ENCODE measurements at regions not wholly inside any gene's neighbourhood (a gene's known extent, or its start where the extent isn't known, plus 50 kb on each side); places are given as distances from the start of the nearest gene placed in this dataset.

DNA sequence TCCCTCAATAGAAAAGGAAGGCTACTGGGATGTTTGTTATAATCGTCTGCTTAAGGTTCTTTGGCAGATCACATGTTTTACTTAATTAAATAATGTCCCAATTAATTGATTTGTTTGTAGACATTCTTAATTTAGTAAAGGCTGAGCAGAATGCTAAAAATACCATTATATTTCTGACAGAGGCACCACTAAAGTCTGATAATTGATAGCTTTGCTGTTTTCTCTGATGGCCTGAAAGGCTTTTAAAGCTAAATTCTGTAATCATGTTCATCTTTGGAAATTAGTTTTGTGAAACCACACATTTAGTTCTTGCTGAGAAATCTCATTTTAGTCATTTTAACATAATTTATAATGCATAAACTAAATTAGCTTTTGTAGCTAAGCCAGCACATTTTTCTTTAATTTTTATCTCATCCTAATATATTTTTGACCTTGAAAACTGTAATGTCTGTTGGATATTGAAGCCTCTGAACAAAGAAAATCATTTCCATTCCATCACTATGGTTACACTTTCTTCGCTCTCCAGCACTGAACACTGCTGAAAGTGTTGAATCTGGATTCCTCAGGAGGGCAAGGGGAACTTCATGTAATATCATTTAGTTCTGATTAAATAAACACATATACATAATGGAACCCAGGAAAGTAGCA is 329.4 kb downstream of the ELAVL2 start:
- no peak overlapping the region for H3K4ac ChIP-seq (ENCODE audit: low read depth, low read length)
- dilution Hi-C loops (cut with HindIII; ENCODE audit: low sequenced_read_pairs, unreplicated experiment): no loop called here
- no peak overlapping the region for H2BK120ac ChIP-seq (ENCODE audit: low read depth, low read length)
- no TSS peak for BruUV-seq (replicated peaks)
- no peak overlapping the region for H2AK5ac ChIP-seq (ENCODE audit: low read depth, low read length)
- no CpG with 5 or more reads among the region's 2 CpGs for WGBS, 2 experiments (ENCODE audit: extremely low coverage in 2 of 2, insufficient read length in 1 of 2)
- H2BK15ac ChIP-seq (ENCODE audit: low read depth, low read length): no peak overlapping the region
- no peak overlapping the region for H3K9ac ChIP-seq (ENCODE audit: low read depth, low read length)
- no peak overlapping the region for H2BK20ac ChIP-seq (ENCODE audit: low read depth, low read length)
- no peak overlapping the region for H2AFZ ChIP-seq (replicated peaks; ENCODE audit: low read length, poor library complexity)
- no peak for ATAC-seq (ENCODE audit: low read depth)
- H4K5ac ChIP-seq (ENCODE audit: low read depth, low read length): no peak overlapping the region
- H3K4me2 ChIP-seq (ENCODE audit: low read depth, low read length): no peak overlapping the region
- no peak for DNase-seq
- H3K27ac ChIP-seq (ENCODE audit: insufficient read depth, low read length): no peak overlapping the region
- H2AK9ac ChIP-seq (replicated peaks; ENCODE audit: low read depth, low read length, poor library complexity): no peak overlapping the region
- H3K14ac ChIP-seq (replicated peaks; ENCODE audit: low read depth, low read length): no peak overlapping the region
- TF ChIP-seq MAFK (IDR thresholded peaks at IDR 0.05; ENCODE audit: low read depth, low read length): no peak
- TF ChIP-seq, protein P1, sequence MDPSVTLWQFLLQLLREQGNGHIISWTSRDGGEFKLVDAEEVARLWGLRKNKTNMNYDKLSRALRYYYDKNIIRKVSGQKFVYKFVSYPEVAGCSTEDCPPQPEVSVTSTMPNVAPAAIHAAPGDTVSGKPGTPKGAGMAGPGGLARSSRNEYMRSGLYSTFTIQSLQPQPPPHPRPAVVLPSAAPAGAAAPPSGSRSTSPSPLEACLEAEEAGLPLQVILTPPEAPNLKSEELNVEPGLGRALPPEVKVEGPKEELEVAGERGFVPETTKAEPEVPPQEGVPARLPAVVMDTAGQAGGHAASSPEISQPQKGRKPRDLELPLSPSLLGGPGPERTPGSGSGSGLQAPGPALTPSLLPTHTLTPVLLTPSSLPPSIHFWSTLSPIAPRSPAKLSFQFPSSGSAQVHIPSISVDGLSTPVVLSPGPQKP (IDR thresholded peaks at IDR 0.05; ENCODE audit: borderline replicate concordance, low read depth, low read length): no peak
- no peak for TF ChIP-seq FOS (IDR thresholded peaks at IDR 0.05; ENCODE audit: low read depth, low read length)
- no peak for TF ChIP-seq RFX5 (IDR thresholded peaks at IDR 0.05; ENCODE audit: low read depth, low read length)
- TF ChIP-seq, protein P2, sequence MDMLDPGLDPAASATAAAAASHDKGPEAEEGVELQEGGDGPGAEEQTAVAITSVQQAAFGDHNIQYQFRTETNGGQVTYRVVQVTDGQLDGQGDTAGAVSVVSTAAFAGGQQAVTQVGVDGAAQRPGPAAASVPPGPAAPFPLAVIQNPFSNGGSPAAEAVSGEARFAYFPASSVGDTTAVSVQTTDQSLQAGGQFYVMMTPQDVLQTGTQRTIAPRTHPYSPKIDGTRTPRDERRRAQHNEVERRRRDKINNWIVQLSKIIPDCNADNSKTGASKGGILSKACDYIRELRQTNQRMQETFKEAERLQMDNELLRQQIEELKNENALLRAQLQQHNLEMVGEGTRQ (IDR thresholded peaks at IDR 0.05; ENCODE audit: low read depth, low read length): no peak
- no peak for TF ChIP-seq BHLHE40 (IDR thresholded peaks at IDR 0.05; ENCODE audit: low read depth, low read length)
- no peak for TF ChIP-seq MXI1 (IDR thresholded peaks at IDR 0.05; ENCODE audit: borderline replicate concordance, low read depth, low read length)
- TF ChIP-seq SMC3 (IDR thresholded peaks at IDR 0.05; ENCODE audit: low read depth, low read length): no peak
- TF ChIP-seq, protein P3, sequence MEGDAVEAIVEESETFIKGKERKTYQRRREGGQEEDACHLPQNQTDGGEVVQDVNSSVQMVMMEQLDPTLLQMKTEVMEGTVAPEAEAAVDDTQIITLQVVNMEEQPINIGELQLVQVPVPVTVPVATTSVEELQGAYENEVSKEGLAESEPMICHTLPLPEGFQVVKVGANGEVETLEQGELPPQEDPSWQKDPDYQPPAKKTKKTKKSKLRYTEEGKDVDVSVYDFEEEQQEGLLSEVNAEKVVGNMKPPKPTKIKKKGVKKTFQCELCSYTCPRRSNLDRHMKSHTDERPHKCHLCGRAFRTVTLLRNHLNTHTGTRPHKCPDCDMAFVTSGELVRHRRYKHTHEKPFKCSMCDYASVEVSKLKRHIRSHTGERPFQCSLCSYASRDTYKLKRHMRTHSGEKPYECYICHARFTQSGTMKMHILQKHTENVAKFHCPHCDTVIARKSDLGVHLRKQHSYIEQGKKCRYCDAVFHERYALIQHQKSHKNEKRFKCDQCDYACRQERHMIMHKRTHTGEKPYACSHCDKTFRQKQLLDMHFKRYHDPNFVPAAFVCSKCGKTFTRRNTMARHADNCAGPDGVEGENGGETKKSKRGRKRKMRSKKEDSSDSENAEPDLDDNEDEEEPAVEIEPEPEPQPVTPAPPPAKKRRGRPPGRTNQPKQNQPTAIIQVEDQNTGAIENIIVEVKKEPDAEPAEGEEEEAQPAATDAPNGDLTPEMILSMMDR (conservative IDR thresholded peaks at IDR 0.05; ENCODE audit: low read depth, low read length): no peak
- no peaks in the 10 kb centered on the region for H3K79me1 ChIP-seq (ENCODE audit: low read depth in 1 of 2, low read length in 2 of 2)
- POLR2A ChIA-PET (ENCODE audit: unreplicated experiment): no interaction called here
- no peak overlapping the region for H3K4me3 ChIP-seq (ENCODE audit: insufficient read depth, low read depth, low read length)
- H3K9me3 ChIP-seq (ENCODE audit: control insufficient read depth, insufficient read depth, low read length): no peaks in the 10 kb centered on the region
- no peaks in the 10 kb centered on the region for H3K4me1 ChIP-seq (ENCODE audit: control insufficient read depth, insufficient read depth, low read length)
- H4K20me1 ChIP-seq (ENCODE audit: insufficient read depth, low read length): no peaks in the 10 kb centered on the region
- no peaks in the 10 kb centered on the region for H3K9me1 ChIP-seq (ENCODE audit: insufficient read depth, low read length)
- no peaks in the 10 kb centered on the region for H3K27me3 ChIP-seq (ENCODE audit: control insufficient read depth, insufficient read depth, low read length)
- in situ Hi-C loops (cut with MboI; ENCODE audit: low sequenced_read_pairs): no loop called here
- CTCF ChIA-PET: no interaction called here
- H4K91ac ChIP-seq (ENCODE audit: insufficient read depth, low read depth, low read length): no peak overlapping the region
- H3K23ac ChIP-seq (ENCODE audit: low read depth, low read length): no peak overlapping the region
- H3K18ac ChIP-seq (ENCODE audit: low read depth, low read length): no peak overlapping the region
- intact Hi-C loops (cut with micrococcal nuclease): no loop called here
- no peaks in the 10 kb centered on the region for H3K36me3 ChIP-seq (ENCODE audit: control insufficient read depth, insufficient read depth, low read length)
- no peak overlapping the region for H2BK5ac ChIP-seq (ENCODE audit: low read depth, low read length, poor library complexity, severe bottlenecking)
- H3K56ac ChIP-seq (ENCODE audit: extremely low read depth, insufficient read depth, low read length): no peak overlapping the region
- no peak overlapping the region for H4K8ac ChIP-seq (ENCODE audit: low read depth in 2 of 2, low read length in 2 of 2)

All from IMR-90 (cell line).